ENCODE measurements at regions not wholly inside any gene's neighbourhood (a gene's known extent, or its start where the extent isn't known, plus 50 kb on each side); places are given as distances from the start of the nearest gene placed in this dataset.
A peak's percentile ranks its signal among the peaks of the same experiment; 100 is the strongest.

GRCh38 chr10:35765066-35765527 is 123.0 kb upstream of the FZD8 start:
- intact Hi-C loops (cut with DNase I), result no loop called here
- no peaks in the 10 kb centered on the region for H3K9me3 ChIP-seq
- TF ChIP-seq CTCF (IDR thresholded peaks at IDR 0.05), result no peak
- H3K27me3 ChIP-seq, result no peaks in the 10 kb centered on the region
- peak overlapping the region in 3 of 4 donors; percentile 8 to 37 (median 20) for H3K4me3 ChIP-seq
- WGBS, 2 donors, result 10% methylated on average over 24 of the region's 24 CpGs
- H3K4me1 ChIP-seq, result no peaks in the 10 kb centered on the region
- H3K36me3 ChIP-seq, result no peaks in the 10 kb centered on the region
- DNase-seq (peak; percentile 21 to 68 (median 52)), FAIRE-seq (no peak), ATAC-seq (peak; percentile 80 to 97 (median 87))
- peak overlapping the region in 1 of 4 donors; percentile 30 for H3K27ac ChIP-seq

GRCh38 chr10:35762311-35763030 is 120.4 kb upstream of the FZD8 start:
- H3K4me1 ChIP-seq, result no peaks in the 10 kb centered on the region
- no peaks in the 10 kb centered on the region for H3K36me3 ChIP-seq
- no peaks in the 10 kb centered on the region for H3K27me3 ChIP-seq
- ATAC-seq (no peak), DNase-seq (no peak), FAIRE-seq (no peak)
- TF ChIP-seq CTCF (IDR thresholded peaks at IDR 0.05), result no peak
- H3K9me3 ChIP-seq, result no peaks in the 10 kb centered on the region
- WGBS, 2 donors, result 79 to 86% methylated on average over 6 of the region's 6 CpGs
- intact Hi-C loops (cut with DNase I), result no loop called here
- no peak overlapping the region for H3K27ac ChIP-seq
- no peak overlapping the region for H3K4me3 ChIP-seq

- DNase-seq (no peak), FAIRE-seq (no peak), ATAC-seq (peak in 3 of 4 donors; percentile 42 to 81 (median 58))
- no peaks in the 10 kb centered on the region for H3K27me3 ChIP-seq
- H3K4me1 ChIP-seq, result no peaks in the 10 kb centered on the region
- intact Hi-C loops (cut with DNase I), result no loop called here
- H3K36me3 ChIP-seq, result no peaks in the 10 kb centered on the region
- TF ChIP-seq CTCF (IDR thresholded peaks at IDR 0.05), result no peak
- 79 to 86% methylated on average over 9 of the region's 9 CpGs for WGBS, 2 donors
- no peak overlapping the region for H3K27ac ChIP-seq
- no peaks in the 10 kb centered on the region for H3K9me3 ChIP-seq
- no peak overlapping the region for H3K4me3 ChIP-seq
Observed at GRCh38 chr10:35758076-35758475, 116.0 kb upstream of the FZD8 start.

- no peak for ATAC-seq
- H3K27me3 ChIP-seq, result no peaks in the 10 kb centered on the region
Observed at GRCh38 chr10:35754519-35754918, 112.4 kb upstream of the FZD8 start.

More at GRCh38 chr10:35754519-35754918, 112.4 kb upstream of the FZD8 start:
- H3K4me3 ChIP-seq, result no peak overlapping the region
- H3K36me3 ChIP-seq, result no peaks in the 10 kb centered on the region
- no peak overlapping the region for H3K27ac ChIP-seq
- H3K4me1 ChIP-seq, result no peaks in the 10 kb centered on the region
- no peaks in the 10 kb centered on the region for H3K9me3 ChIP-seq
- no peak for TF ChIP-seq CTCF (IDR thresholded peaks at IDR 0.05)
- WGBS, 2 donors, result 89 to 93% methylated on average over 5 of the region's 5 CpGs
- DNase-seq, result no peak
- intact Hi-C loops (cut with DNase I), result no loop called here
- no peak for FAIRE-seq
